GM21737 (cell line): ENCODE measurements at regions not wholly inside any gene's neighbourhood (a gene's known extent, or its start where the extent isn't known, plus 50 kb on each side); places are given as distances from the start of the nearest gene placed in this dataset.

Experiments used
- ATAC-seq: cut with Tn5 transposase; IDR thresholded peaks from one replicate; pipeline ENCODE4 v1.9.1; 2021; ENCODE audit warnings: mild to moderate bottlenecking, moderate library complexity; ENCODE audit not compliant: unreplicated experiment

- ATAC-seq: no peak
Measured at GRCh38 chr12:84315926-84316325, 596.7 kb downstream of the SLC6A15 start.

GRCh38 chr12:84313323-84313675, 599.3 kb downstream of the SLC6A15 start:
- no peak for ATAC-seq

GRCh38 chr12:84308211-84308610, 604.4 kb downstream of the SLC6A15 start:
- no peak for ATAC-seq

GRCh38 chr12:84305144-84305543, 607.5 kb downstream of the SLC6A15 start:
- ATAC-seq: no peak

- ATAC-seq: no peak
Measured at GRCh38 chr12:84294246-84294645, 618.4 kb downstream of the SLC6A15 start.

GRCh38 chr12:84290168-84290567, 622.4 kb downstream of the SLC6A15 start:
- no peak for ATAC-seq

- no peak for ATAC-seq
Measured at GRCh38 chr12:84277986-84278385, 634.6 kb downstream of the SLC6A15 start.

GRCh38 chr12:84276215-84276614, 636.4 kb downstream of the SLC6A15 start:
- no peak for ATAC-seq

- ATAC-seq: no peak
Measured at GRCh38 chr12:84272324-84272723, 640.3 kb downstream of the SLC6A15 start.

GRCh38 chr12:84270470-84271140, 642.0 kb downstream of the SLC6A15 start:
- ATAC-seq: no peak

GRCh38 chr12:84247931-84248330, 664.7 kb downstream of the SLC6A15 start:
- no peak for ATAC-seq

GRCh38 chr12:84243686-84244085, 668.9 kb downstream of the SLC6A15 start:
- ATAC-seq: no peak

- ATAC-seq: no peak
Measured at GRCh38 chr12:84222841-84223240, 689.8 kb downstream of the SLC6A15 start.

- no peak for ATAC-seq
Measured at GRCh38 chr12:84218406-84218805, 694.2 kb downstream of the SLC6A15 start.

- no peak for ATAC-seq
Measured at GRCh38 chr12:84201976-84202375, 710.6 kb downstream of the SLC6A15 start.

GRCh38 chr12:84198294-84198946, 714.2 kb downstream of the SLC6A15 start:
- ATAC-seq: no peak

GRCh38 chr12:84191779-84192178, 720.8 kb downstream of the SLC6A15 start:
- ATAC-seq: no peak

- ATAC-seq: no peak
Measured at GRCh38 chr12:84186433-84186832, 726.2 kb downstream of the SLC6A15 start.

GRCh38 chr12:84183576-84183975, 729.0 kb downstream of the SLC6A15 start:
- no peak for ATAC-seq

- no peak for ATAC-seq
Measured at GRCh38 chr12:84174115-84174514, 738.5 kb downstream of the SLC6A15 start.

- no peak for ATAC-seq
Measured at GRCh38 chr12:84172823-84173424, 739.7 kb downstream of the SLC6A15 start.

GRCh38 chr12:84166812-84167211, 745.8 kb downstream of the SLC6A15 start:
- no peak for ATAC-seq
